HG02885 (cell line): ENCODE measurements at regions not wholly inside any gene's neighbourhood (a gene's known extent, or its start where the extent isn't known, plus 50 kb on each side); places are given as distances from the start of the nearest gene placed in this dataset.
A peak's percentile ranks its signal among the peaks of the same experiment; 100 is the strongest.
"Not testable (repeated sequence)": the region's sequence is repeated elsewhere in the genome, so short reads cannot be mapped to it uniquely, and the experiment has no call there.

Experiments
- ATAC-seq: cut with Tn5 transposase; IDR thresholded peaks from one replicate; pipeline ENCODE4 v1.9.1; 2021; ENCODE audit warnings: mild to moderate bottlenecking; ENCODE audit not compliant: unreplicated experiment, poor library complexity

DNA sequence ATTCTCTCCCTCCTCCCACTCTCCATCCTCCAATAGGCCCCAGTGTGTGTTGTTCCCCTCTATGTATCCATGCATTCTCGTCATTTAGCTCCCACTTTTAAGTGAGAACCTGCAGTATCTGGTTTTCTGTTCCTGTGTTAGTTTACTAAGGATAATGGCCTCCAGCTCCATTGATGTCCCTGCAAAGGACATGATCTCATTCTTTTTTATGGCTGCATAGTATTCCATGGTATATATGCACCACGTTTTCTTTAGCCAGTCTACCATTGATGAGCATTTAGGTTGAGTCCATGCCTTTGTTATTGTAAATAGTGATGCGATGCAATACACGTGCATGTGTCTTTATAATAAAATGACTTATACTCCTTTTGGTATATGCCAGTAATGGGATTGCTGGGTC is 100.3 kb upstream of the USP9X start:
- no peak for ATAC-seq

DNA sequence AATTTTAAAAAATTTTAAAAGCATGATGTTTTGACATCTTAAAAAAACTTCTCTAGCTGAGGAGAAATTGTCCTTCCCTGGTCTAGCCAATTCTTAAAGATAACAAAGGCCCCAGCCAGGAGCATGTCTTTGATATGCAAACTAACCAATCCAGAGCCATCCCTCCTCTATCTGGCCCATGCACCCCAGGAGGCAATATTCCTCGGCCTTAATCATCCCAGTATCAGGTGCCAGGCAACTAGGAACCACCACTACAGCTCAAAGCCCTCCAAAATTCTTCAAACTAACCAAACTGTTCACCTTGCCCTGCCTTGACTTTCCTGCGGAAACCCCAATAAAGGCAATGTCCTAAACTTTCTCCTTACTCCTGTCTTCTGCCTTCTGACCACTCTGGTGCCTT is 97.8 kb upstream of the USP9X start:
- no peak for ATAC-seq

DNA sequence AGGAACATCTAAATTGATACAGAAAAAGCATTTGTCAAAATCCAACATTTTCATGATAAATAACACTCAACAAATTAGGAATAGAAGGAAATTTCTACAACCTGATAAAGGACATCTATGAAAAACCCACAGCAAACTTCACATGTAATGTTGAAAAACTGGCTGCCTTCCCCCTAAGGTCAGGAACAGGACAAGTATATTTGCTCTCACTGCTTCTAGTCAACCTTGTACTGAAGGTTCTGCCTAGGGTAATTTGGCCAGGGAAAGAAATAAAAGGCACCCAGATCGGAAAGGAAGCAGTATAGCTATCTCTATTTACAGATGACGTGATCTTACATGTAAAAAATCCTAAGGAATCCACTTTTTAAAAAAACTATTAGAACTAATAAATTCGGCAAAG is 97.1 kb upstream of the USP9X start:
- ATAC-seq: no peak

DNA sequence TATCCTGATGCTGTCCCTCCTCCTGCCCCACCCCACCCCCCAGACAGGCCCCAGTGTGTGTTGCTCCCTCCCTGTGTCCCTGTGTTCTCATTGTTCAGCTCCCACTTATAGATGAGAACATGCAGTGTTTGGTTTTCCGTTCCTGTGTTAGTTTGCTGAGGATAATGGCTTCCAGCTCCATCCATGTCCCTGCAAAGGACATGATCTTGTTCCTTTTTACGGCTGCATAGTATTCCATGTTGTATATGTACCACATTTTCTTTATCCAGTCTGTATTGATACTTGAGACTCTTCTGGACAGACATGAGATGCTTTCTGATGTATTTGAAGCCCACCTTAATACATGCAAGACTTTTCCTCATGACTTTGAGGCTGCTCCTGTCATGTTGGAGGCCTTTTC is 91.8 kb upstream of the USP9X start:
- not testable (repeated sequence) for ATAC-seq

DNA sequence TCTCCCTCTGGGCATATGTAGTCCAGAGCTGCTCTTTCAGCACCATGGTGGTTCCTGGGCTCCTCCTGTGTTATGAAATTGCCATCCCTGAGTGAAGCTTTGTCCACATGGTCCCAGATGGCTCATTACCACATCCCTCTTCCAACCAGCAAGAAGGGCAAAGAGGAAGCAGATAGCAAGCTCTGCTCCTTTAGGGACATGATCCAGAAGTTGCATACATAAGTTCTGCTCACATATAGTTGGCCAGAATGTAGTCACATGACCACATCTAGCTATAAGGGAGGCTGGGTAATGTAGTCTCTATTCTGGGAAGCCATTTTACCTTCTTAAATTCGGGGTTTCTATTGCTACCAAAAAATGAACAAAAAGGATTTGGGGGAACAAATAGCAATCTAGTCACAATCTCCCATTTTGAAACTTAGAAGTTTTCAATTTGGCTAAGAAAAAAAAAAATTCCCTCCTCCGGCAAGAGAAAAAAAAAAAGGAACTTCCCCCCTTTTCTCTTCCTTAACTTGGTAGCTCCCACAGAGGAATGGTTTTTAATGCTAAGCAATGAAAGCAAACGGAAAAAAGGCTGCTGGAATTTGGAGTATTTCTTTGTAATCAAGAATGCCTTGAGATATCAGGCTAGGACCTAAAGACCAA is 88.2 kb upstream of the USP9X start:
- peak; percentile 55 for ATAC-seq

DNA sequence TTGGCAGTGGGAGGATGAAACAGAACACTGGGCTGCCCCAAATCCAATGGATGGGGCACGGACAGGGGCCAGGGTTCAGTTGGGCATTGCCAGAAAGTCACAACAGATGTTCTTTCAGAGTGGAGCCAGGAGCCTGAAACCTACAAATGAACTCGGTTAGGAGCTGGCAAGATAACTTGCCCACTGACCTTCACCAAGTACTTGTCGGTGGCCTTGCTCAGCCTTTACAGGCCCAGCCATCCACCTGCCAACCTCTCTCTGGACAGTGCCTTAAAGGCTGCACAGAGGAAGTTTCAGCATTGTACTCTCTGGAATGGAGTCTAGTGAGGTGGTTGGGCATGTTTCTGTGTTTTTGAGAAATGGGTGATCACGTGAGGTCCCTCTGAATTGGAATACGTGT is 87.1 kb upstream of the USP9X start:
- no peak for ATAC-seq

DNA sequence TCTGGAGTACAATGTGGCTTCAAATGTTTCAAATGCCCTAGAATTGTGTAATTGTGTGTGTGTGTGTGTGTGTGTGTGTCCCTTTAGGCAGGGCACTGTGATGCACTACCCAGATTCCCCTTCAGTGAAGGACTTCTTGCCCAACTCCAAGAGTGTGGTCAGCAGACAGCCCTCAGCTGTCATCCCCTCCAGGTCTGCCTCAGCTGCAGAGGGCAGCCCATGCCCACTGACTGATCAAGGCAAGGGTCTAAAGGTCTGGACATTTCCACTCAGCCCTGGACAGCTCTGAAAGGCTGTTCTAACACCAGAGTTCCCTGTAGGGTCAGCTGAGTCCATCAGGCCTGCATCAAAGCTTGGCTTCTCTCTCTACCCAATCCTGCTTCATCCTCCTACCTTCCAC is 83.9 kb upstream of the USP9X start:
- ATAC-seq: no peak

- no peak for ATAC-seq
These were observed 83.2 kb upstream of the USP9X start for GRCh38 chrX:41002026-41002425.

DNA sequence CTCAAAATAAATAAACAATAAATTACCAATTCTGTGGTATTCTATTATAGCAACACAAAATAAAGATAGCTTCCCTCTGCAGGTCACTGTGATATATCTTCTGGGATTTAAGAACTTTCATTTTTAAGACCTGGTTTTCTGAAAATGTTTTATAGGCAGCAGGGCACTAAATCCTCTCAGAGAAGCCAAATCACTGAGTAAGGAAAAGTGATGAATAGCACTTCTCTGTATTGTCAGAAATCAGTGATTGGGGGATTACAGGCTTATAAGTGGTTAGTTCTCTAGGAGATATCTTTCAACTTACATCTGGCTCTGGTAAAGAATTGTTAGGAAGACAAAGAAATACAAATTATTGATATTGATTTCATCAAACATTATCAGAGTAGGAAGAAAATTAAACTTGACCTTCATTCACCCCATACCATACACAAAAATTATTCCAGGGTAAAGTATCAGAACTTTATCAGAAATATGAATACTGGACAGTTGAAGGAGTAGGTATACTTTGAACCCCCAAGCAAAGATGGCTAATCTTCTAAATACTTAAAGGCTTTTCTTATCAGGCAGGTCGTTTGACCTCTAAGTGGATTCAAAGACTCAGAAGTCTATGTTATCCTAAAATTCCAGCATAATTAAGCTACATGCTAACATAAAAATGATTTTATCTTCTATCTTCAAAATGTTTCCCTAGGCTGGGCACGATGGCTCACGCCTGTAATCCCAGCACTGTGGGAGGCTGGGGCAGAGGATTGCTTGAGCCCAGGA is 81.6 kb upstream of the USP9X start:
- ATAC-seq: no peak

DNA sequence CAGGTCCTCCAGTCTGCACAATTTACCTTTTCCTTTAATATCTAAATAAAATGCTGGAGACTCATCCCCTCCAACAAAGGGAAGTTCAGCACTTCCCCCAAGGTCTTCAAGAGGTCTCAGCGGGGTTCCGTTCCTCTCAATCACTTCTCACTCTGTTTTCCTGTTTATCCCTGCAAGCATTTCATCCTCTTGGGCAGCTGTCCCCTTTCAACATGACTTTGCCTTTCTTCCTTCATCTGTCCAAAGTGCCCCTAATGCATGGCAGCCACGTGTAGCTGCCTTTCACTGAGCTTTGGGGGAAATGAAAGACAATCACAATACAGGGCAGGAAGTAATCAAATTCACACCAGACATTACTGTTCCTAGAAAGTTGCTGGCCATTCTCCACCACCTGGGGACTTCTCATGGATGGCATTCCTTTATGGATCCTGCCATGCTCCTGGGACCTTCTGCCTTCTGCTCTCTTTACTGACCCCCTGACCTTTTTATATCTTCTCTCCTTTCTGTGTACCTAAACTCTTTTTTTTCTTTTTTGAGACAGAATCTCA is 79.7 kb upstream of the USP9X start:
- ATAC-seq: no peak

DNA sequence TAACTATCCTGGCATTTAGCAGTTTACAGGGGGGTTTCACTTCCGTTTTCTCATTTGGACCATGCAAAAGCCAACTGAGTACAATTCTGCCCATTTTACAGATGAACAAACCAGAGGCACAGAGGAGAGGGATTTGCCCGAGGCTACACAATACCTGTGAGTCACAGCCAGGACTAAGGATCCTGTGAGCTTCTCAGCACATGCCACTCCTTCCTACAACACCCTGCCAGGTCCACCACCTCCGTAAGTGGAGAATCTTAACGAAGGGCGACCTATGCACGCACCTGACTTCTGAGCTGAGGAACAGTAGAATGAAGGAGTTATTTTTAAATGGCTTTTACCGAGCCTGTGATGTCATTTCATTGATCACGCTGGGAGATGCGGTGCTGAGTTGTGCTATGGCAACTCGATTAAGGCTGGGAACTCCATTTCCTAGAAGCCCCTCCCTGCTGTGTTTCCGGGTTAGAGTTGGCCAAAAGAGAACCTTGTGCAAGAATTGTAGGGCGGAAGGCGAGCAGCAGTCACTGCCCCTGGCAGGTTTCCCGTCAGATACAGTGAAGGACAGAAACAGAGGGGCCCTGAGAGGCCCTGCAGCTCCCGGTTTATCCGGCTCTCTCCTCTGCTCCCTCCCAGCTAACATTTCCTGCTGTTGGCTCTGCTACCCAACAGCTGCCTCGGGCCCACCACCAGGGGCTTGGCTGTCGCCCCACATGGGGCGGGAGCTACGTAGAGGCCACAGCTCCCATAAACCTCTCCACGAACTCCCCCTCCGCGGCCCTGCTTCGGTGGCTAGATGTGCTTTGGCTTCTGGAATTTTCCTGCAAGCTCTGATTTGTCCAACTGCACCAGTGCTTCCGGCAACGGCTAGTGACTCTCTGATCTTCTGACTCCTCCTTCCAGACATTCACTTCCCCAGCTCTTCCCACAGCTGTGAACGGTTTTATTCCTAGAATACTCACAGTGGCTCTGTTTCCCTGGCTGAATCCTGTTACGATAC is 75.1 kb upstream of the USP9X start:
- ATAC-seq: peak; percentile 53

GRCh38 chrX:41014776-41015360 is 70.4 kb upstream of the USP9X start:
- no peak for ATAC-seq

DNA sequence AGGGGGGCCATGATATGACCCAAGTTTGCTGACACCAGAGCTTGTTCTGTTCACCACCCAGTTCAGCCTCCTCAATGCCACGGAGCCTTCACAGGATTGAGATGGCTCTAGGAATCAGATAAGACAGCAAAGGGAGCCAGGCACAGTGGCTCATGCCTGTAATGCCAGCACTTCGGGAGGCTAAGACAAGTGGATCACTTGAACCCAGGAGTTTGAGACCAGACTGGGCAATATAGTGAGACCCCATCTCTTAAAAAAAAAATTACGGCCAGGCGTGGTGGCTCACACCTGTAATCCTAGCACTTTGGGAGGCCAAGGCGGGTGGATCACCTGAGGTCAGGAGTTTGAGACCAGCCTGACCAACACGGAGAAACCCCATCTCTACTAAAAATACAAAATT is 67.5 kb upstream of the USP9X start:
- ATAC-seq: not testable (repeated sequence)

DNA sequence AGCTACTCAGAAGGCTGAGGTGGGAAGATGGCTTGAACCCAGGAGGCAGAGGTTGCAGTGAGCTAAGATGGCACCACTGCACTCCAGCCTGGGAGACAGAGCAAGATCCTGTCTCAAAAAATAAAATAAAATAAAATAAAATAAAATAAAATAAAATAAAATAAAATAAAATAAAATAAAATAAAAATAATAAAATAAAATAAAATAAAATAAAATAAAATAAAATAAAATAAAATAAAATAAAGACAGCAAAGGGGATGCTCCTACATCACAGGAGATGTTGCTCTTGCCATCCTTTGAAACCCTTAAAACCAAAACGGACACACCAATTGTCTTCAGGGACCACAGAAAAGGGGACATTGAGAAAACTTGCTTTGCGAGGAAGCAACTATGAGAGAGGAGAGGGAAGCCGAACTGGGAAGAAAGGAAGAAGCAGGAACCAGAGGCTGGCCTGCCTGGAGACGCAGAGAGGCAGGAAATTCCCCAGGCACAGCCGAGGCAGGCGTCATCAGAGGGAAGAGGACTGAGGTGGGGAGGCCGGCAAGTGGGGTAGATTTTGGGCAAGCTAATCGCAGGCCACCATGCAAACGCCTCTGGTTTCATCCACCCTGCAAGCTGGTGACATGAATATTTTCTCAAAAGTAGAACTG is 66.7 kb upstream of the USP9X start:
- ATAC-seq: not testable (repeated sequence)

- no peak for ATAC-seq
These were observed 66.2 kb upstream of the USP9X start for GRCh38 chrX:41019041-41019392.

- ATAC-seq: no peak
These were observed 62.7 kb upstream of the USP9X start for GRCh38 chrX:41022566-41022965.

GRCh38 chrX:41023098-41023497 is 62.1 kb upstream of the USP9X start:
- ATAC-seq: no peak

DNA sequence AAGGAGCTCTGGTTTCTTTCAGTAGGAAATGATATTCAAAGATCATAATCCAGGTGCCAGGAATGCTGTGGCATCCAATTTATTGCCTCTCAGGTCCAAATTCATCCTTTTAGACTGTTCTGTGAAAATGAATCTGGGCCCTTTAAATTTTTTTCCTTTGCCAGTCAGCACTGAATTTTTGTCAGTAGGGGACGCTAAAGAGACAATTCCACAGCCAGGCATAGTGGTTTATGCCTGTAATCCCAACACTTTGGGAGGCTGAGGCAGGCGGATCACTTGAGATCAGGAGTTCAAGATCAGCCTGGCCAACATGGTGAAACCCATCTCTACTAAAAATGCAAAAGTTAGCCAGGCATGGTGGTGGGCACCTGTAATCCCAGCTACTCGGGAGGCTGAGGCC is 60.9 kb upstream of the USP9X start:
- ATAC-seq: not testable (repeated sequence)

DNA sequence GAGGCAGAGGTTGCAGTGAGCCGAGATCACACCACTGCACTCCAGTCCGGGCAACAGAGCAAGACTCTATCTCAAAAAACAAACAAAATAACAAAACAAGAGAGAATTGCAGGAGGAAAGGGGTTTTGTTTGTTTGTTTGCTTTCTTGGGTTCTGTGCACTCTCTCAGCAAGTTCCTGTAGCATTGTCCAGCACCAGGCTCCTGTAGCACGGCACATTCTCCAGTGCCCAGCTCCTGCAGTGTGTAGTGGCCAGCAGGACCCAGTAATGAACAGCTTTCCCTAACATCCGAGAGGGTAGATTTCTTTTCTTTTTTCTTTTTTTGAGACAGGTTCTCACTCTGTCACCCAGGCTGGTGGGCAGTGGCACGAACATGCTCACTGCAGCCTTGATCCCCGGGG is 60.5 kb upstream of the USP9X start:
- ATAC-seq: no peak
